GM19372 (cell line): ENCODE measurements at regions not wholly inside any gene's neighbourhood (a gene's known extent, or its start where the extent isn't known, plus 50 kb on each side); places are given as distances from the start of the nearest gene placed in this dataset.
"Not testable (repeated sequence)": the region's sequence is repeated elsewhere in the genome, so short reads cannot be mapped to it uniquely, and the experiment has no call there.

Experiments
- ATAC-seq: cut with Tn5 transposase; IDR thresholded peaks from one replicate; pipeline ENCODE4 v1.9.1; 2021; ENCODE audit warnings: mild to moderate bottlenecking, low read depth, moderate library complexity; ENCODE audit not compliant: unreplicated experiment

DNA sequence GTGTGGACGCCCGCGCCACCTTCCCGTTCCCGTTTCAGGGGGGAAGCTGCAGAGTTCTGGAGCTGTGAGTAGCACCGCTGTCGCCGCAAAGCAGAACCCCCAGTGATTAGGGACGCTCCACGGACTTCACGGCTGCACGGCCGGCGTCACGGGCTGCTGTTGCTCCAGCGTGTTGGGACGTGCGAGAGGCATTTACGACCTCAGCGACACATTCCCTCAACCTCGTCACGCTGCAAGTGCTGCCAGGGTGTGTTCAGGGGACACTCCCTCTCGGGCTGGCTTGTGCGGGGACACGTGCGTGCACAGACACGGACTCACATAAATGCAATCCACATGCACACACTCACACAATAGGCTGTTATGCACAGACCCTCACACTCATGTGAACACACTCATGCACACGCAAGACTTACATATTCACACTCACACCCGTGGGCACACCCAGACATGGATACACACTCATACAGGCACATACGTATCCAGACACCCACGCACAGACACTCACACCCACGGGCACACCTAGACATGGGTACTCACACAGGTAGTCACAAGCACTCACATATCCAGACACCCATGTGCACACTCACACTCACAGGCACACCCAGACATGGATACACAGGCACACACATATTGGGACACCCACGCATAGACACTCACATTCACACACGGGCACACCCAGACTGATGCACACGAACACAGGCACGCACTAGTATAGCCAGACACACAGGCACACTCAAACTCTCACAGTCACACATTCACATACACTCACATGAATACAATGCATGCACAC, 198.0 kb upstream of the ZNF469 start:
- not testable (repeated sequence) for ATAC-seq

DNA sequence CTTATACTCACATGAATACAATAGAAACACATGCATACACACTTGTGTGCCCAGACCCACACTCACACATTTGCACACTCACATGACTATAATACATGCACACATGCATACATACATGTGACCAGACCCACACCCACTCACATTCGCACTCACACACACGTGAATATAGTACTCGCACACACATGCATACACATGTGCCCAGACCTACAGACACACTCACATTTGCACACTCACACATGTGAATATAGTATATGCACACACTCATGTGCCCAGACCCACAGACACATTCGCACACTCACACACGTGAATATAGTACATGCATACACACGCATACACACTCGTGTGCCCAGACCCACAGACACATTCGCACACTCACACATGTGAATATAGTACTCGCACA, 197.4 kb upstream of the ZNF469 start:
- not testable (repeated sequence) for ATAC-seq

GRCh38 chr16:88185976-88186888, 196.5 kb upstream of the ZNF469 start:
- not testable (repeated sequence) for ATAC-seq

- not testable (repeated sequence) for ATAC-seq
Observed at GRCh38 chr16:88186889-88187870, 195.6 kb upstream of the ZNF469 start.

- not testable (repeated sequence) for ATAC-seq
Observed at GRCh38 chr16:88188171-88188895, 194.4 kb upstream of the ZNF469 start.

DNA sequence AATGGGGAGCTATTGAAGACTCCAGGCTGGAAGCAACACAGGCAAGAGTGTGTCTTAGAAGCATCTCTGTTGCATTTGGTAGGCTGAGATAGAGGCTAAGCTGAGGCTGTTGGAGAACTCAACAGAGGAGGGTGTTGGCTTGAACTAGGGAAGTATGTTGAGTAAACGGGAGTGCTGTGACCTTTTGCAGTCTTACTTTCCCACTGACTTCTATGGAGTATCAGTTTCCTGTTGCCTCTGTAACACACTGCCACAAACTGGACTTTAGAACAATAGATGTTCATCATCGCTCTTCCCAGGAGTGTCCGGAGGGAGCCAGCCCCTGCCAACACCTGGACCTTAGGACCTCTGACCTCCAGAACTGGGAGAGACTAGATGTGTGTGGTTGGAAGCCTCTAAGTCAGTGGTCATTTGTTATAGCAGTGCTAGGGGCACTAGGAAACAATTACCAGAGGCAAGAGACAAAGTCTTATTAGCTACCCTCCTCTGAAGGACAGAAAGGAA, 192.1 kb upstream of the ZNF469 start:
- not testable (repeated sequence) for ATAC-seq

DNA sequence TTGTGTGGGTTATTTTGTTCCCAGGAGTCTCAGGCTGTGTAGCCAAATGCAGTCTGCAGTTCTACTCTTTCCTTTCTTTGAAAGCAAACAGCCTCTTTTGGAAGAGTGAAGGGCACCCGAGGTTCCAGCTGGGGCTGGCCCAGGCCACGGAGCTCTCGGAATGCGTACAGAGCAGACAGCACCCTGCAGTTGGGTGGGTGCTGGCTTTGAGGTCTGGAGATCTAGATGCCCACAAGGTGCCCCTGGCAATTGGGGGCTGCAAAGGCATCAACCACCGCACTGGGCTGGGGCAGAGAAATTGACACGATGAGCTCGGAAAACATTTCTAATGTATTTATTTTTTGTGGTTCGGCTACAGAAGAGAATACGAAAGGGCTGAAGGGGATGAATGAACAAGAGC, 191.6 kb upstream of the ZNF469 start:
- not testable (repeated sequence) for ATAC-seq

DNA sequence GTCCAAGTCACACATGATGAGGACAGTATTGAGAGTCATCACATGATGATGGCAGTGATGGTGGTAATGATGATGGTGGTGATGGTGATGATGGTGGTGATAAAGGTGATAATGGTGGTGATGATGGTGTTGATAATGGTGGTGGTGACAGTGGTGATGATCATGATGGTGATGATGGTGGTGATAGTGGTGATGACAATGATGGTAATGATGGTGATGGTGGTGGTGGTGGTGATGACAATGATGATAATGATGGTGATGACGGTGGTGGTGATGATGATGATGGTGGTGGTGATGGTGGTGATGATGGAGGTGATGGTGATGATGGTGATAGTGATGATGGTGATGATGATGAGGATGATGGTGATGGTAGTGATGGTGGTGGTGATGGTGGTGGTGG, 190.2 kb upstream of the ZNF469 start:
- no peak for ATAC-seq

DNA sequence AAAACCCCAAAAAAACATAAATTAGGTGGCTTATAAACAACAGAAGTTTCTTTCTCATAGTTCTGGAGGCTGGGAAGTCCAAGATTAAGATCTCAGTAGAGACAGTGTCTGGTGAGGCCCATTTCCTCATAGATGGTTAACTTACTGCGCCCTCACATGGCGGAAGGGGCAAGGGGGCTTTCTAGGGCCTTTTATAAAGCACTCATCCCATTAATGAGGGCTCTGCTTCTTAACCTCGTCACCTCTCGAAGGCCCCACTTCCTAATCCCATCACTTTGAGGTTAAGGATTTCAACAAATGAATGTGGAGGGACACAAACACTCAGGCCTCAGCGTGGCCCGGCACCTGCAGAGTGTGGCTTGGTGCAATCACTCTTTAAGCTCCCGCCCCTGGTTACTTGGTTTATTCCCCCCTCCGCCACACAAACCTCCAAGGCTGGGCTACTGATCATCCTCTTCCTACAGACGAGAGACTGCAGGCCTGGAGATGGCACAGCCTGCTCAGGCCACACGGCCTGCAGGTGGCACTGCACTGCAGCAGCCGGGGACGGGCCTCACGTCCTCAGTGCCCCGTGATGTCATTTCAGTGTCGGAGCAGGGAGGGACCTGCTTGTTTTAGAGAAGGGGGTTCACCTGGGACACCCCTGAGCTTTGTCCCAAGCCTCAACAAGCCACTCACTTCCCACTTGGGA, 188.9 kb upstream of the ZNF469 start:
- not testable (repeated sequence) for ATAC-seq

DNA sequence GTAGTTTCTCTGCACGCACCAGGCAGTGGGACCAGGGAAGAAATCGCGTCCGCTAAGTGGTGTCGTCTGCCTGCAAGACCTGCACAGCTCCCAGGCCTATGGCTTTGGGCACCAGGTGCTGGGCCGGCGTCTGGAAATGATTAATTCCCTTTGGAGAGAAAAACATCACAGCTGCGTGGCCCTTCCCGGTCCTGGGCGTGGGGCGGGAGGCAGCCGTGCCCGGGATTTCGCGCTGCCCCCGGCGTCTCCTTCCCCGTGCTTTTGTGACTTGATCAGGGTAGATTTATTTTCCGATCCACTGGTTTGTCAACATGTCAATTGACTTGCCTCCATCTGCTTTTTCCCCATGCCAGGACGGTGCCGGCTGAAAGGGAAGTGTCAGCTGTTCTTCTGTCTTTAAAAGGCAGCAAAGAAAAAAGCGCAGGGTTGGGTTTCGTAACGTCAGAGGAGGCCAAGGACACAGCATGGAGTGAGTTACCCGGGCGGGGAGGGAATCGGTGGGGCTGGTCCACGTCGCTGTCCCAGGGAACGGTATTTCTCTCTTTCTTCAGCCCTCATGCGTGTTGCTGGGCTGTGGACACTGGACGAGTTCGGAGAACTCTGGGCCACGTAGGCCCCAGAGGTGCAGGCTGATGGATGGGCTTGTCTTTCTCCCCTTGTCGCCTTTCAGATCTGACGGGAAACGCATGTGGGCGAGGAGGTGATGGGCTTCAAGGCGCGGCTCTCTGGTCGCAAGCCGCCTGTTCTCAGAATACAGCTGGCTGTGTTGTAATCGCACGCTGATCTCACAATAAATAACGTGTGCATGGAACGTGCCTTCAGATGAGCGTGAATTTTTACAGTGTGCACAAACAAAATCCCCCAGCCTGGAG, 188.1 kb upstream of the ZNF469 start:
- ATAC-seq: no peak

- ATAC-seq: no peak
Observed at GRCh38 chr16:88195269-88195705, 187.5 kb upstream of the ZNF469 start.

GRCh38 chr16:88195911-88196465, 186.8 kb upstream of the ZNF469 start:
- ATAC-seq: no peak

- no peak for ATAC-seq
Observed at GRCh38 chr16:88196471-88197400, 186.0 kb upstream of the ZNF469 start.

DNA sequence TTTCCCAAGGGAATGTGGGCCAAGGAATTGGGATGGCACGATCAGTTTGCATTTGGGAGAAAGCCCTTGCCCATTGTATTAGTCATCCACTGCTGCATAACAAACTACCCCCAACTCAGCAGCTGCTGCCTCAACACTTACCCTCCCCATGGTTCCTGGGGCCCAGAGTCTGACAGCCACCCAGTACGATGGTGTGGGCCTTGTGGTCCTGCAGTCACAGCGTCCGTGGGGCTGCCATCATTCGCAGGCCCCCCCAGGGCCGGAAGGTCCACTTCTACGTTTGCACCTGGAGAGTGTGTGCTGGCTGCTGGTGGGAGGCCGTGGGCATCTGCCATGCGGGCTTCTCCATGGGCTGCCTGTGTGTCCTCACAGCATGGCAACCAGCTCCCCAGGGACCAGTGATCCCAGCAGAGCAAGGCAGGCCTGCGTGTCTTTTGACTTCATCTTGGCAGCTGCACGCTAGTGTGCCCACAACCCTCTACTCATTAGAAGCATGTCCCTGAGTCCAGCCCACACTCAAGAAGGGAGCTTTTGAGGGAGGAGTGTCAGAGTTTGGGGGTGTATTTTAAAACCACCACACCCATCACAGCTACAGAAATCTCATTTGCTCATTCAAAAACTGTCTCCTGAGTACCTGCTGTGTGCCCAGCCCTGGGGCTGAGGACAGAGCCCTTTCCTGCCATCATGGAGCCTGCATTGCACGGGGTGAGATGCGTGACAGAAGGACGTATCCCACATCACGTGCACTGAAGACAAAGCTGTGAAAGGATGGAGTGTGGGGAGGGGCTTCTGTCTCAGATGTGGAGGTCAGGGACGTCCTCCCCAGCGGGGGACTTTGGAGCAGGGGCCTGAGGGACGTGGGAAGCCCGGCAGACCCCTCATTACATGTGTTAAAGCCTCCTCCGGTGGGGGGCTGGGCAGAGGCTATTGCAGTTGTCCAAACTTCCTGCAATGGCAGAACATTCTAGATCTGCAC, 185.0 kb upstream of the ZNF469 start:
- ATAC-seq: no peak
